PC-9 (cell line): ENCODE measurements at regions not wholly inside any gene's neighbourhood (a gene's known extent, or its start where the extent isn't known, plus 50 kb on each side); places are given as distances from the start of the nearest gene placed in this dataset.

Source experiments
- BruUV-seq: library from RNA; stranded (reverse); fragments of 400-500 nt; replicated peaks from 2 replicates; lab custom pipeline; 2021; lab: Mats Ljungman, UMichigan
- CTCF ChIA-PET: fragments of 300-600 bp; sonication (Branson Sonifier 250); formaldehyde crosslinking; loops from one replicate; lab custom pipeline; 2022; ENCODE audit warnings: antibody characterized with exemption; lab: Charles Lee
- POLR2A ChIA-PET: fragments of 300-600 bp; sonication (Branson Sonifier 250); formaldehyde crosslinking; loops from one replicate; lab custom pipeline; 2022; ENCODE audit warnings: antibody characterized with exemption; ENCODE audit not compliant: unreplicated experiment; lab: Charles Lee
- DNase-seq, 2 experiments: peaks; one replicate each; pipeline versions ENCODE4 v3.0.0 to v3.0.0-alpha.2; 2015 to 2022; ENCODE audit warnings: mixed read lengths in 1 of 2
- H2AFZ ChIP-seq: fragments of 200-600 bp; sonication (generic); 2 replicates; pipeline ENCODE4 v1.8.1; 2017; ENCODE audit warnings: antibody characterized with exemption
- H3F3A ChIP-seq: fragments of 200-600 bp; sonication (generic); 2 replicates; pipeline ENCODE4 v1.8.1; 2017; ENCODE audit warnings: antibody characterized with exemption, mild to moderate bottlenecking, low read depth; ENCODE audit not compliant: insufficient read depth
- H3K27ac ChIP-seq: fragments of 200-600 bp; sonication (generic); 2 replicates; pipeline ENCODE4 v1.6.1; 2016; ENCODE audit warnings: mixed run types
- H3K27me3 ChIP-seq: fragments of 200-600 bp; sonication (generic); 2 replicates; pipeline ENCODE4 v1.6.1; 2016; ENCODE audit warnings: low read depth, mixed run types; ENCODE audit not compliant: insufficient read depth
- H3K36me3 ChIP-seq: fragments of 200-600 bp; sonication (generic); 2 replicates; pipeline ENCODE4 v1.6.1; 2016; ENCODE audit warnings: low read depth, mixed run types
- H3K4me1 ChIP-seq: fragments of 200-600 bp; sonication (generic); replicated peaks from 2 replicates; pipeline ENCODE4 v1.6.1; 2016; ENCODE audit warnings: mixed run types; ENCODE audit not compliant: insufficient read depth
- H3K4me2 ChIP-seq: fragments of 200-600 bp; sonication (generic); 2 replicates; pipeline ENCODE4 v1.6.1; 2017; ENCODE audit warnings: mixed run types
- H3K4me3 ChIP-seq: fragments of 200-600 bp; sonication (generic); 2 replicates; pipeline ENCODE4 v1.6.1; 2016; ENCODE audit warnings: mixed run types
- H3K79me2 ChIP-seq: fragments of 200-600 bp; sonication (generic); 2 replicates; pipeline ENCODE4 v1.6.1; 2017; ENCODE audit warnings: low read depth, mixed run types
- H3K9me2 ChIP-seq: fragments of 200-600 bp; sonication (generic); 2 replicates; pipeline ENCODE4 v1.8.1; 2017; ENCODE audit warnings: mild to moderate bottlenecking; ENCODE audit not compliant: insufficient read depth
- H3K9me3 ChIP-seq: fragments of 200-600 bp; sonication (generic); 2 replicates; pipeline ENCODE4 v1.8.1; 2016; ENCODE audit warnings: low read depth; ENCODE audit not compliant: insufficient read depth
- H4K20me1 ChIP-seq: fragments of 200-600 bp; sonication (generic); 2 replicates; pipeline ENCODE4 v1.8.1; 2017; ENCODE audit not compliant: insufficient read depth
- EZH2 ChIP-seq: fragments of 200-600 bp; sonication (generic); IDR thresholded peaks from 2 replicates; pipeline ENCODE4 v1.8.0; 2017; ENCODE audit warnings: antibody characterized with exemption, low read depth
- intact Hi-C: fragments of 100-400 bp; cut with micrococcal nuclease; formaldehyde crosslinking; loops from one replicate; pipeline ENCODE4 v1.10.0; 2022; ENCODE audit not compliant: unreplicated experiment
- TF ChIP-seq, protein P1 (sequence below): fragments of 200-600 bp; sonication (generic); conservative IDR thresholded peaks from 2 replicates; pipeline ENCODE4 v1.6.1; 2017; ENCODE audit warnings: mixed run types, antibody characterized with exemption, mild to moderate bottlenecking, moderate library complexity

DNA sequence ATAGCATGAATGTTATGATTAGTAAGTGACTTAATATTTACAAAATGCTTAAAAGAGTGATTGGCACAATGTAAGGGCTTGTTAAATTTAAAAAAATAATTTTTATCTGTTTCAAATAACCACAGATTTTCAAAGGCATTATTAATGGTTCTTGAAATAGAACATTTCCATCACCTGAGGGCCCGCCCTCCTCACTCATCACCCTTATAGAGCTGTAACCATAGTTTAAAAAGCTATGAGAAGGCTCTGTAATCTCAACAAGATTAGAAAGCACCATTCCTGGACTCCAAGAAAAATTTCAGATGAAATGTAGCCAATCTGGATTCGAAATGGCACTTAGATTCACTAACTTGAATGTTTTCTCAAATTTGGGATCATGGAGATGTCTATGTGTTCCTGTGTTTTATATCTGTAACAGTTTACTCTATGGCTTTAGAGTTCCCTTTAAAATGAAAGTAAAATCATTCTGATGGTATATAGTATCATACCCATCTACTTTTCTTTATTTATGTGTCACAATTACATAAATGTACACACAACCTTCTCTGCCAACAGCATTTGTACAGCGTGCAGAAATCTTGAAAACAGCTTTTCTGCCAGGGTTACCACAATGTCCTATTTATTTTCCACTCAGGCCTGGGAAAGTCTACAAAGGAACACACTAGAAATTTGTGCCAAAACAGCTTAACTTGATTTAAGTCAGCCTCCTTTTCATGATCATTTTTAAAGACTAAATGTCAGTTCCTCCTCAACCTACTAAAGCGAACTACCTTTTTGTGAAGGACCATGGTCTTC is 207.7 kb downstream of the TBX18 start:
- ChIA-PET POLR2A (no interaction called here), CTCF (interaction anchor here (0.6 kb wide), 1 partner anchor 192 kb away, joined by 3 read pairs; no protein-coding TSS in a partner anchor)
- Histone ChIP-seq H3K27me3 (no peaks in the 10 kb centered on the region), H4K20me1 (no peaks in the 10 kb centered on the region), H3K4me2 (no peak overlapping the region), H3K9me3 (no peaks in the 10 kb centered on the region), H3K27ac (no peak overlapping the region), H3K36me3 (no peaks in the 10 kb centered on the region), H2AFZ (no peak overlapping the region), H3K4me3 (no peak overlapping the region), H3K9me2 (no peaks in the 10 kb centered on the region), H3K79me2 (no peaks in the 10 kb centered on the region), H3F3A (no peaks in the 10 kb centered on the region), H3K4me1 (no peaks in the 10 kb centered on the region)
- BruUV-seq: no TSS peak
- no peak for TF ChIP-seq EZH2
- TF ChIP-seq, protein P1, sequence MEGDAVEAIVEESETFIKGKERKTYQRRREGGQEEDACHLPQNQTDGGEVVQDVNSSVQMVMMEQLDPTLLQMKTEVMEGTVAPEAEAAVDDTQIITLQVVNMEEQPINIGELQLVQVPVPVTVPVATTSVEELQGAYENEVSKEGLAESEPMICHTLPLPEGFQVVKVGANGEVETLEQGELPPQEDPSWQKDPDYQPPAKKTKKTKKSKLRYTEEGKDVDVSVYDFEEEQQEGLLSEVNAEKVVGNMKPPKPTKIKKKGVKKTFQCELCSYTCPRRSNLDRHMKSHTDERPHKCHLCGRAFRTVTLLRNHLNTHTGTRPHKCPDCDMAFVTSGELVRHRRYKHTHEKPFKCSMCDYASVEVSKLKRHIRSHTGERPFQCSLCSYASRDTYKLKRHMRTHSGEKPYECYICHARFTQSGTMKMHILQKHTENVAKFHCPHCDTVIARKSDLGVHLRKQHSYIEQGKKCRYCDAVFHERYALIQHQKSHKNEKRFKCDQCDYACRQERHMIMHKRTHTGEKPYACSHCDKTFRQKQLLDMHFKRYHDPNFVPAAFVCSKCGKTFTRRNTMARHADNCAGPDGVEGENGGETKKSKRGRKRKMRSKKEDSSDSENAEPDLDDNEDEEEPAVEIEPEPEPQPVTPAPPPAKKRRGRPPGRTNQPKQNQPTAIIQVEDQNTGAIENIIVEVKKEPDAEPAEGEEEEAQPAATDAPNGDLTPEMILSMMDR: no peak
- DNase-seq: no peak
- intact Hi-C loops: loop anchor here (10.0 kb wide), 1 partner anchor 208 kb away; the partner anchor contains the start of gene TBX18

DNA sequence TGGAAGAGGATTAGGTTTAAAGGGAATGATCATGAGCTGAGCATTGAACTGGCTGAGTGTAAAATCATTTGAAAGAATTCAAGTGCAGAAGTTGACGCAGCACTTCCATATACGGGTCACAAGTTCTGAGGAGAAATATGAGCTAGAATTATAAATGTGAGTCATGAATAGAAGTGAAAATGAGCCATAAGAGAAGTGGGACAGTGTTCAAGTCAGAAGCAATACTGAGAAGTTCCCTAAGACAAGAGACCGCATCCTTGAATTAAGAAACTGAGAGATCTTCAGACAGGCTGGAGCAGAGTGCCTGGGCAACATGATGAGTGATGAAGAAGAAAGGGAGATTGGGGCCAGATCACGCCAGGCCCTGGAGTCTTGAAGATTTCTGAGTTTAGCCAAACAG is 209.7 kb downstream of the TBX18 start:
- CTCF ChIA-PET: no interaction called here
- Histone ChIP-seq H3F3A (no peaks in the 10 kb centered on the region), H3K4me1 (no peaks in the 10 kb centered on the region), H2AFZ (no peak overlapping the region), H3K27me3 (no peaks in the 10 kb centered on the region), H3K4me3 (no peak overlapping the region), H3K9me2 (no peaks in the 10 kb centered on the region), H4K20me1 (no peaks in the 10 kb centered on the region), H3K9me3 (no peaks in the 10 kb centered on the region), H3K36me3 (no peaks in the 10 kb centered on the region), H3K79me2 (no peaks in the 10 kb centered on the region), H3K27ac (no peak overlapping the region), H3K4me2 (no peak overlapping the region)
- POLR2A ChIA-PET: no interaction called here
- BruUV-seq: no TSS peak
- no peak for TF ChIP-seq EZH2
- DNase-seq: no peak
- intact Hi-C loops: loop anchor here (10.0 kb wide), 1 partner anchor 210 kb away; the partner anchor contains the start of gene TBX18

DNA sequence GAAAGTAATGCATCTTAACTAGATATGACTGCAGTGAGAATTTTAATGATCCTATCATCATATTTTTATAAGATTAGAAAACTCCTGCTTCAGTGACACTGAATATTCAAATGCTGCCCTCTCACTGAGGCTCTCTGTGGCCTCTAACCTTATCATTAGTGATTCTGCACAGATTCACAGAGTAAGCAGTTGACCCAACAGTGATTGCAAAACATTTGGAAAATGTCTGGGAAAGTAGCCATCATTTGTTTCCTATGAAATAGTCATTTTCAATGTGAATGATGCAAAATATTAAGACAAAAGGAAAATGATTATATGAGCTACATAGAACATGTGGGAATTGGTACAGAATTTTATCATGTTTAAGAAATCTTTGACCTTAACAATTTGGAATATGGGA is 210.3 kb downstream of the TBX18 start:
- no peak overlapping the region for H3K4me2 ChIP-seq
- DNase-seq: no peak
- no peaks in the 10 kb centered on the region for H3K27me3 ChIP-seq
- H3K4me3 ChIP-seq: no peak overlapping the region
- H3K9me2 ChIP-seq: no peaks in the 10 kb centered on the region
- TF ChIP-seq EZH2: no peak
- TF ChIP-seq, protein P1: no peak
- no TSS peak for BruUV-seq
- no peaks in the 10 kb centered on the region for H3F3A ChIP-seq
- no peaks in the 10 kb centered on the region for H4K20me1 ChIP-seq
- no peak overlapping the region for H2AFZ ChIP-seq
- no peaks in the 10 kb centered on the region for H3K36me3 ChIP-seq
- ChIA-PET CTCF (no interaction called here), POLR2A (no interaction called here)
- no peaks in the 10 kb centered on the region for H3K9me3 ChIP-seq
- no peaks in the 10 kb centered on the region for H3K4me1 ChIP-seq
- H3K27ac ChIP-seq: no peak overlapping the region
- no peaks in the 10 kb centered on the region for H3K79me2 ChIP-seq
- intact Hi-C loops: loop anchor here (10.0 kb wide), 1 partner anchor 211 kb away; the partner anchor contains the start of gene TBX18
